Osteocyte (in vitro differentiated cells): ENCODE measurements at regions not wholly inside any gene's neighbourhood (a gene's known extent, or its start where the extent isn't known, plus 50 kb on each side); places are given as distances from the start of the nearest gene placed in this dataset.

ENCODE experiments used
- DNase-seq: peaks from one replicate; pipeline ENCODE4 v3.0.0; 2021; ENCODE audit warnings: mixed read lengths; ENCODE audit not compliant: unreplicated experiment; ENCODE audit errors: extremely low spot score
- H3K27ac Mint-ChIP-seq: one replicate; pipeline ENCODE4 v1.8.0; 2021; ENCODE audit warnings: mild to moderate bottlenecking, mixed read lengths; ENCODE audit not compliant: unreplicated experiment
- H3K27me3 Mint-ChIP-seq: one replicate; pipeline ENCODE4 v1.8.0; 2021; ENCODE audit warnings: mixed read lengths; ENCODE audit not compliant: unreplicated experiment
- H3K36me3 Mint-ChIP-seq: one replicate; pipeline ENCODE4 v1.8.0; 2021; ENCODE audit warnings: mixed read lengths; ENCODE audit not compliant: unreplicated experiment
- H3K4me1 Mint-ChIP-seq: one replicate; pipeline ENCODE4 v1.8.0; 2021; ENCODE audit warnings: mixed read lengths; ENCODE audit not compliant: unreplicated experiment
- H3K4me3 Mint-ChIP-seq: one replicate; pipeline ENCODE4 v1.8.0; 2021; ENCODE audit warnings: mild to moderate bottlenecking, moderate library complexity, mixed read lengths; ENCODE audit not compliant: unreplicated experiment
- H3K9me3 Mint-ChIP-seq: one replicate; pipeline ENCODE4 v1.8.0; 2021; ENCODE audit warnings: mixed read lengths; ENCODE audit not compliant: unreplicated experiment
- TF ChIP-seq, protein P1 (sequence below): fragments of 200-600 bp; sonication (generic); IDR thresholded peaks from 2 replicates; pipeline ENCODE4 v1.5.0; 2021; ENCODE audit warnings: antibody characterized with exemption, mild to moderate bottlenecking, moderate library complexity

DNA sequence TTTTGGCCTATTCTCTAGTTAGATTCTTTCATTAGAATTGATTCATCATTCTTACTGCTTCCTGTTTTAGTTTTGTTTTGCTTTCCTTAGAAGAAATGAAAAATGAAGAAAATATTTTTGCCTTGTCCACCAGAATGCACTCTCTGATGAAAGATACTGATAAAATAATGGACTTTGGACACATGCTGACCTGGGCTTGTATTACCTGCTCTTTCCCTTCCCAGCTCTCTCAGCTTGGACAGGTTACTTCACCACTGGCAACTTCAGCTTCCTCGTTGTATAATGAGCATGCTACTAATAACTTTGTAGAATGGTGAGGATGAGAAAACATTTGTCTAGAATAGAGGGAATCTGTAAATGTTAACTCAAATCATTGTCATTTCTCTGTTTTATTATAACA, 1468.1 kb upstream of the WWC1 start:
- no peaks in the 10 kb centered on the region for H3K27me3 Mint-ChIP-seq
- H3K36me3 Mint-ChIP-seq, result no peaks in the 10 kb centered on the region
- no peaks in the 10 kb centered on the region for H3K4me1 Mint-ChIP-seq
- no peak overlapping the region for H3K4me3 Mint-ChIP-seq
- H3K9me3 Mint-ChIP-seq, result peaks cover 43% of the 10 kb centered on the region
- DNase-seq, result no peak
- TF ChIP-seq, protein P1, sequence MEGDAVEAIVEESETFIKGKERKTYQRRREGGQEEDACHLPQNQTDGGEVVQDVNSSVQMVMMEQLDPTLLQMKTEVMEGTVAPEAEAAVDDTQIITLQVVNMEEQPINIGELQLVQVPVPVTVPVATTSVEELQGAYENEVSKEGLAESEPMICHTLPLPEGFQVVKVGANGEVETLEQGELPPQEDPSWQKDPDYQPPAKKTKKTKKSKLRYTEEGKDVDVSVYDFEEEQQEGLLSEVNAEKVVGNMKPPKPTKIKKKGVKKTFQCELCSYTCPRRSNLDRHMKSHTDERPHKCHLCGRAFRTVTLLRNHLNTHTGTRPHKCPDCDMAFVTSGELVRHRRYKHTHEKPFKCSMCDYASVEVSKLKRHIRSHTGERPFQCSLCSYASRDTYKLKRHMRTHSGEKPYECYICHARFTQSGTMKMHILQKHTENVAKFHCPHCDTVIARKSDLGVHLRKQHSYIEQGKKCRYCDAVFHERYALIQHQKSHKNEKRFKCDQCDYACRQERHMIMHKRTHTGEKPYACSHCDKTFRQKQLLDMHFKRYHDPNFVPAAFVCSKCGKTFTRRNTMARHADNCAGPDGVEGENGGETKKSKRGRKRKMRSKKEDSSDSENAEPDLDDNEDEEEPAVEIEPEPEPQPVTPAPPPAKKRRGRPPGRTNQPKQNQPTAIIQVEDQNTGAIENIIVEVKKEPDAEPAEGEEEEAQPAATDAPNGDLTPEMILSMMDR, result no peak
- H3K27ac Mint-ChIP-seq, result no peak overlapping the region

DNA sequence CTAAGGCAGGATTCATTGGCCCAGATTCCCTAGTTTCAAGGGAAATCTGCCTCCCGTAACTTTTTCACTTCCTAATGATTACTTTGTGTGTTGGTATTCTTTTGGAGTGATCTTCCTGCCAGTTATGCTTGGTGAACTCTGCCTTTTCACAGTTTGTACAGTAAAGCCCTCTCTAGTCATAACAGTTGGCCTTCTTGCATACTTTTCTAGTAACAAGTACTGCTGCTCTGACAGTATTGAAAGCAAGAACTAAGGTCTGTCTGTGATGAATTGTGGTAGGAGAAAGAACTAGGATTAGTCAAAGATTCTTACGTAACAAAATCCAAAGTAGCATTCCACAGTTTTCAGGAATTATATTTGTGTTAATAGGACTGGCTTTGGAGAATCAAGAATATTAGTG, 1457.2 kb upstream of the WWC1 start:
- no peak for DNase-seq
- TF ChIP-seq, protein P1, result no peak

DNA sequence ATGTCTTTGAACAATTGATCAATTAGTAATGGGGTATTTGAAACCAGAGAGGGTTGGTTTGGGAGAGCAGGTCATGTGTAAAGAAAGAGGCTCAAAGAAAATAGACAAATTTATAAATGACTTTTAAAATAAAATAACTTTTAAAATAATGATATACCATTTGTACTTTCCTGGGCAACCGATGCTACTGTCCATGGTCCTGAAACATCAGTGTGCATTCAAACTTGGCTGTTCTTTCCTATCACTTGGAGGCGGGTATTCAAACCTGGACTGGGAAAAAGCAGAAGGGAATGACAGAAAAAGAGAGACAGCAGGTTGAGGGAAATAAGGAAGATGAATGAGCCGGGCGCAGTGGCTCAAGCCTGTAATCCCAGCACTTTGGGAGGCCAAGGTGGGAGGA, 1446.4 kb upstream of the WWC1 start:
- H3K4me3 Mint-ChIP-seq, result no peak overlapping the region
- TF ChIP-seq, protein P1, result no peak
- no peaks in the 10 kb centered on the region for H3K27me3 Mint-ChIP-seq
- H3K36me3 Mint-ChIP-seq, result no peaks in the 10 kb centered on the region
- no peak for DNase-seq
- H3K4me1 Mint-ChIP-seq, result no peaks in the 10 kb centered on the region
- H3K9me3 Mint-ChIP-seq, result peaks cover 56% of the 10 kb centered on the region
- H3K27ac Mint-ChIP-seq, result no peak overlapping the region

More for the DNA sequence above, 1457.2 kb upstream of the WWC1 start:
- Mint-ChIP-seq H3K4me3 (no peak overlapping the region), H3K4me1 (no peaks in the 10 kb centered on the region), H3K27ac (no peak overlapping the region), H3K27me3 (no peaks in the 10 kb centered on the region), H3K36me3 (no peaks in the 10 kb centered on the region), H3K9me3 (peaks cover 13% of the 10 kb centered on the region)

DNA sequence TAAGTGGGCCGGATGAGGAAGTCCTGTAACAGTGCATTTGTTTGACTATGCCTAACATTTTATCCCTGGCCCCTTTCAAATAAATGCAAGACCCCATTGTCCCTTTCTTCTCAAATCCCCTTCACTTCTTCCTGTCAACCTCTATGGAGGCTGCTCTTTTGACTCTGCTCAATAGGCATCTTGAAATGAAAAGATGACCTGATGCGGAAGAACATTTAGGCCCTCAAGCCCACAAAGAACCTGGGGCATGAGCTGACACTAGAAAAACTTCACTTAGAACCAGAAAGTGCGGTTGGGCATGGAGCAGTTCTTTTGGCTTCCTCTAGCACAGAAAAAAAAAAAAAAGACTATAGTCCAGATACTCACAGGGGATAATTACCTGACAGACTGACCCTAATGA, 1434.7 kb upstream of the WWC1 start:
- H3K4me3 Mint-ChIP-seq, result no peak overlapping the region
- no peak overlapping the region for H3K27ac Mint-ChIP-seq
- TF ChIP-seq, protein P1, result no peak

DNA sequence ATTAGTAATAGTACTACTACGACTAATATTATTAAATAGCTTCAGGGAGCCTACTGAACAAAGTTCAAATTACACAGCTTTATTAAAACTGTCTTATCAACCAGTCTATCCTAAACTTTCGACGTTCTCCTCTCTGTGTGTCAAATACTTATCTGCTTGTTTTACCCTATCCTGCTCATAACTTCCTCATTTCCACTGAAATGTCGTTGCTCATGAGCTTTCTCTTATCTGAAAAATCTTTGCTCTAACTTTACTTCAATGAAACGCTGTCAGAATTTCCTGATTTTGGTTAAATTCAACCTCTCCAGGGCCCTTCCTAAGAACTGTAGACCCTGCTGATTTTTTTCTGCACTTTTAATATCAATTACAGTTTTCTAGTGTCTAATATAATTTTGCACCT, 1431.0 kb upstream of the WWC1 start:
- no peaks in the 10 kb centered on the region for H3K27me3 Mint-ChIP-seq
- no peak overlapping the region for H3K4me3 Mint-ChIP-seq
- H3K27ac Mint-ChIP-seq, result no peak overlapping the region
- no peaks in the 10 kb centered on the region for H3K36me3 Mint-ChIP-seq
- H3K4me1 Mint-ChIP-seq, result no peaks in the 10 kb centered on the region
- no peak for DNase-seq
- TF ChIP-seq, protein P1, result no peak
- peaks cover 17% of the 10 kb centered on the region for H3K9me3 Mint-ChIP-seq

More for the DNA sequence above, 1434.7 kb upstream of the WWC1 start:
- no peaks in the 10 kb centered on the region for H3K4me1 Mint-ChIP-seq
- DNase-seq, result no peak
- H3K36me3 Mint-ChIP-seq, result no peaks in the 10 kb centered on the region
- H3K9me3 Mint-ChIP-seq, result peaks cover 20% of the 10 kb centered on the region
- H3K27me3 Mint-ChIP-seq, result no peaks in the 10 kb centered on the region
